VCaP (cell line): ENCODE measurements at regions not wholly inside any gene's neighbourhood (a gene's known extent, or its start where the extent isn't known, plus 50 kb on each side); places are given as distances from the start of the nearest gene placed in this dataset.

Experiments
- H3K27ac ChIP-seq: fragments of 450-650 bp; 2 replicates; pipeline ENCODE4 v1.5.1; 2017
- CTCF ChIP-seq: fragments of 450-650 bp; conservative IDR thresholded peaks from 2 replicates; pipeline ENCODE4 v1.5.1; 2017; ENCODE audit warnings: mild to moderate bottlenecking, moderate library complexity

- no peak for TF ChIP-seq CTCF
- H3K27ac ChIP-seq, result no peak overlapping the region
Measured at GRCh38 chr3:139289860-139290524, 53.8 kb upstream of the MRPS22 start.

- no peak overlapping the region for H3K27ac ChIP-seq
- TF ChIP-seq CTCF, result no peak
Measured at GRCh38 chr3:139291276-139292051, 52.4 kb upstream of the MRPS22 start.

- no peak overlapping the region for H3K27ac ChIP-seq
- no peak for TF ChIP-seq CTCF
Measured at GRCh38 chr3:139292192-139292591, 51.6 kb upstream of the MRPS22 start.

- no peak overlapping the region for H3K27ac ChIP-seq
- no peak for TF ChIP-seq CTCF
Measured at GRCh38 chr3:139292711-139293664, 50.8 kb upstream of the MRPS22 start.

- TF ChIP-seq CTCF, result no peak
- no peak overlapping the region for H3K27ac ChIP-seq
Measured at GRCh38 chr3:139293665-139294023, 50.2 kb upstream of the MRPS22 start.
